ENCODE measurements at regions not wholly inside any gene's neighbourhood (a gene's known extent, or its start where the extent isn't known, plus 50 kb on each side); places are given as distances from the start of the nearest gene placed in this dataset.

DNA sequence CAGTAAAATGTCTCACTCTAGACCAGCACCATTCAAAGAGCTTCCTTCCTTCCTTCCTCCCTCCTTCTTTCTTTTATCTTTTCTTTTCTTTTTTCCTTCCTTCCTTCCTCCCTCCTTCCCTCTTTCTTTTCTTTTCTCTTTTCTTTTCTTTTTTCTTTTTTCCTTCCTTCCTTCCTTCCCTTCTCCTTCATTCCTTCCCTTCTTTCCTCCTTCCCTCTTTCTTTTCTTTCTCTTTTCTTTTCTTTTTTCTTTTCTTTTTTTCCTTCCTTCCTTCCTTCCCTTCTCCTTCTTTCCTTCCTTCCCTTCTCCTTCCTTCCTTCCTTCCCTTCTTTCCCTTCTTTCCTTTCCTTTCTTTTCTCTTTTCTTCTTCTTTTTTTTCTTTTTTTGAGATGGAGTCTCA lies 985.1 kb downstream of the DSC3 start:
- intact Hi-C loops (cut with micrococcal nuclease), result no loop called here
- Histone ChIP-seq H3K36me3 (replicated peaks in 1 of 2; ENCODE audit: control extremely low read depth in 1 of 2, control insufficient read depth in 1 of 2, extremely low read depth in 1 of 2, insufficient read depth in 2 of 2, low read length in 1 of 2) (no peaks in the 10 kb centered on the region), H3K9me3 (ENCODE audit: control extremely low read depth in 1 of 3, control insufficient read depth in 2 of 3, insufficient read depth in 1 of 3, low read length in 2 of 3) (no peaks in the 10 kb centered on the region), H3K4me1 (ENCODE audit: control insufficient read depth in 2 of 2, insufficient read depth in 2 of 2, low read length in 2 of 2) (no peaks in the 10 kb centered on the region), H3K4me2 (replicated peaks; ENCODE audit: low read depth, low read length, poor library complexity, severe bottlenecking) (no peak overlapping the region), H3K9ac (ENCODE audit: low read length) (no peak overlapping the region), H4K20me1 (ENCODE audit: control insufficient read depth, insufficient read depth, low read length, poor library complexity, severe bottlenecking) (no peaks in the 10 kb centered on the region), H3K4me3 (ENCODE audit: control extremely low read depth in 1 of 5, extremely low read depth in 1 of 5, insufficient read depth in 1 of 5, low read depth in 2 of 5, low read length in 4 of 5) (no peak overlapping the region), H3K79me2 (ENCODE audit: control insufficient read depth, insufficient read depth, low read length) (no peaks in the 10 kb centered on the region), H3K27ac (ENCODE audit: low read length in 2 of 2) (no peak overlapping the region), H2AFZ (ENCODE audit: insufficient read depth, low read depth, low read length, poor library complexity, severe bottlenecking) (no peak overlapping the region), H3K27me3 (replicated peaks in 1 of 4; ENCODE audit: control extremely low read depth in 1 of 4, control insufficient read depth in 3 of 4, insufficient read depth in 4 of 4, low read length in 3 of 4) (no peaks in the 10 kb centered on the region)
- Mint-ChIP-seq H3K4me1 (no peaks in the 10 kb centered on the region), H3K27me3 (no peaks in the 10 kb centered on the region), H3K9me3 (ENCODE audit: insufficient read depth) (peaks cover 3% of the 10 kb centered on the region), H3K4me3 (no peak overlapping the region), H3K27ac (no peak overlapping the region)
- TF ChIP-seq, protein P1, sequence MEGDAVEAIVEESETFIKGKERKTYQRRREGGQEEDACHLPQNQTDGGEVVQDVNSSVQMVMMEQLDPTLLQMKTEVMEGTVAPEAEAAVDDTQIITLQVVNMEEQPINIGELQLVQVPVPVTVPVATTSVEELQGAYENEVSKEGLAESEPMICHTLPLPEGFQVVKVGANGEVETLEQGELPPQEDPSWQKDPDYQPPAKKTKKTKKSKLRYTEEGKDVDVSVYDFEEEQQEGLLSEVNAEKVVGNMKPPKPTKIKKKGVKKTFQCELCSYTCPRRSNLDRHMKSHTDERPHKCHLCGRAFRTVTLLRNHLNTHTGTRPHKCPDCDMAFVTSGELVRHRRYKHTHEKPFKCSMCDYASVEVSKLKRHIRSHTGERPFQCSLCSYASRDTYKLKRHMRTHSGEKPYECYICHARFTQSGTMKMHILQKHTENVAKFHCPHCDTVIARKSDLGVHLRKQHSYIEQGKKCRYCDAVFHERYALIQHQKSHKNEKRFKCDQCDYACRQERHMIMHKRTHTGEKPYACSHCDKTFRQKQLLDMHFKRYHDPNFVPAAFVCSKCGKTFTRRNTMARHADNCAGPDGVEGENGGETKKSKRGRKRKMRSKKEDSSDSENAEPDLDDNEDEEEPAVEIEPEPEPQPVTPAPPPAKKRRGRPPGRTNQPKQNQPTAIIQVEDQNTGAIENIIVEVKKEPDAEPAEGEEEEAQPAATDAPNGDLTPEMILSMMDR (IDR thresholded peaks at IDR 0.05), result peak; percentile 19
- TF ChIP-seq EZH2 (IDR thresholded peaks at IDR 0.05; ENCODE audit: borderline replicate concordance, insufficient read depth, low read depth, low read length, poor library complexity, severe bottlenecking), result no peak
- CTCF ChIA-PET, result no interaction called here
- ATAC-seq (ENCODE audit: low read depth) (no peak), DNase-seq (no peak)
- POLR2A ChIA-PET, result no interaction called here

DNA sequence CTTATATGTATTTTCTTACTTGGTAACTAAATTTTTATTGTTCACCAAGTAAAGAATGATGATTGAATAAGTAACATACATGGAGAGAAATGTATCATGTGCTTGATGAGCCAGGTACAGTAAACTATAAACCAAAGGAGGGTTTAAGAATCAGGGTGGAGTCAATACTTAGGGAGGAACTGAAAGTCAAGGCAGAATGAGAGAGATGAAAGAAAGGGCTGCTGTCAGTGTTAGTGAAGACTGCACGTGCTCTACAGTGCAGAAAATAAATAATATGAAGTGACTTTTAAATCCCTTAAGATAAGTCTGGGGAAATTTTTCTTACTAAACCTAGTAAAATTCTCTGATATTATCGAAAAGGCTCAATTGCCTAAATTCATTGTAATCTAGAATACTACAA lies 986.0 kb downstream of the DSC3 start:
- CTCF ChIA-PET, result no interaction called here
- POLR2A ChIA-PET, result no interaction called here
- no peaks in the 10 kb centered on the region for H3K4me1 ChIP-seq (ENCODE audit: control insufficient read depth in 2 of 2, insufficient read depth in 2 of 2, low read length in 2 of 2)
- Mint-ChIP-seq H3K27me3 (no peaks in the 10 kb centered on the region), H3K4me3 (no peak overlapping the region), H3K9me3 (ENCODE audit: insufficient read depth) (peaks cover 3% of the 10 kb centered on the region), H3K27ac (no peak overlapping the region), H3K4me1 (no peaks in the 10 kb centered on the region)
- DNase-seq (no peak), ATAC-seq (ENCODE audit: low read depth) (no peak)
- H3K9me3 ChIP-seq (ENCODE audit: control extremely low read depth in 1 of 3, control insufficient read depth in 2 of 3, insufficient read depth in 1 of 3, low read length in 2 of 3), result no peaks in the 10 kb centered on the region
- H2AFZ ChIP-seq (ENCODE audit: insufficient read depth, low read depth, low read length, poor library complexity, severe bottlenecking), result no peak overlapping the region
- intact Hi-C loops (cut with micrococcal nuclease), result no loop called here
- H3K9ac ChIP-seq (ENCODE audit: low read length), result no peak overlapping the region
- H3K36me3 ChIP-seq (replicated peaks in 1 of 2; ENCODE audit: control extremely low read depth in 1 of 2, control insufficient read depth in 1 of 2, extremely low read depth in 1 of 2, insufficient read depth in 2 of 2, low read length in 1 of 2), result no peaks in the 10 kb centered on the region
- H3K27me3 ChIP-seq (replicated peaks in 1 of 4; ENCODE audit: control extremely low read depth in 1 of 4, control insufficient read depth in 3 of 4, insufficient read depth in 4 of 4, low read length in 3 of 4), result no peaks in the 10 kb centered on the region
- H4K20me1 ChIP-seq (ENCODE audit: control insufficient read depth, insufficient read depth, low read length, poor library complexity, severe bottlenecking), result no peaks in the 10 kb centered on the region
- no peak overlapping the region for H3K27ac ChIP-seq (ENCODE audit: low read length in 2 of 2)
- WGBS (ENCODE audit: insufficient coverage), result no CpG with 5 or more reads among the region's 2 CpGs
- no peaks in the 10 kb centered on the region for H3K79me2 ChIP-seq (ENCODE audit: control insufficient read depth, insufficient read depth, low read length)
- TF ChIP-seq EZH2 (IDR thresholded peaks at IDR 0.05; ENCODE audit: borderline replicate concordance, insufficient read depth, low read depth, low read length, poor library complexity, severe bottlenecking), result no peak
- TF ChIP-seq, protein P1 (IDR thresholded peaks at IDR 0.05), result no peak
- no peak overlapping the region for H3K4me2 ChIP-seq (replicated peaks; ENCODE audit: low read depth, low read length, poor library complexity, severe bottlenecking)
- no peak overlapping the region for H3K4me3 ChIP-seq (ENCODE audit: control extremely low read depth in 1 of 5, extremely low read depth in 1 of 5, insufficient read depth in 1 of 5, low read depth in 2 of 5, low read length in 4 of 5)

Measured in B cell (primary cell).